HFF-Myc (cell line): ENCODE measurements at regions not wholly inside any gene's neighbourhood (a gene's known extent, or its start where the extent isn't known, plus 50 kb on each side); places are given as distances from the start of the nearest gene placed in this dataset.

Experiments used
- DNase-seq: peaks from one replicate; pipeline ENCODE4 v3.0.0-alpha.2; 2011; ENCODE audit warnings: low read depth; ENCODE audit errors: extremely low read depth
- H3K4me3 ChIP-seq: replicated peaks from 2 replicates; pipeline ENCODE4 v1.5.1; 2011; ENCODE audit warnings: low read depth, mild to moderate bottlenecking, control low read depth, low read length
- CTCF ChIP-seq: IDR thresholded peaks from 2 replicates; pipeline ENCODE4 v1.5.1; 2012; ENCODE audit warnings: mild to moderate bottlenecking, low read depth, low read length, control low read depth; ENCODE audit errors: missing control alignments

GRCh38 chr4:10944321-10944720, 259.8 kb upstream of the CLNK start:
- no peak for TF ChIP-seq CTCF
- no peak for DNase-seq
- H3K4me3 ChIP-seq: no peak overlapping the region

GRCh38 chr4:10942156-10942555, 257.6 kb upstream of the CLNK start:
- H3K4me3 ChIP-seq: no peak overlapping the region
- no peak for TF ChIP-seq CTCF
- no peak for DNase-seq

- no peak for DNase-seq
Observed at GRCh38 chr4:10929818-10930217, 245.2 kb upstream of the CLNK start.

GRCh38 chr4:10925996-10926395, 241.4 kb upstream of the CLNK start:
- DNase-seq: no peak
- no peak overlapping the region for H3K4me3 ChIP-seq
- TF ChIP-seq CTCF: no peak

More at GRCh38 chr4:10929818-10930217, 245.2 kb upstream of the CLNK start:
- no peak for TF ChIP-seq CTCF
- no peak overlapping the region for H3K4me3 ChIP-seq

- H3K4me3 ChIP-seq: no peak overlapping the region
- no peak for DNase-seq
- no peak for TF ChIP-seq CTCF
Observed at GRCh38 chr4:10924274-10924673, 239.7 kb upstream of the CLNK start.

GRCh38 chr4:10917566-10917965, 233.0 kb upstream of the CLNK start:
- no peak for TF ChIP-seq CTCF
- no peak for DNase-seq
- H3K4me3 ChIP-seq: no peak overlapping the region

GRCh38 chr4:10898072-10898471, 213.5 kb upstream of the CLNK start:
- no peak for DNase-seq
- H3K4me3 ChIP-seq: no peak overlapping the region
- TF ChIP-seq CTCF: no peak
